ENCODE measurements at regions not wholly inside any gene's neighbourhood (a gene's known extent, or its start where the extent isn't known, plus 50 kb on each side); places are given as distances from the start of the nearest gene placed in this dataset.
A peak's percentile ranks its signal among the peaks of the same experiment; 100 is the strongest.

DNA sequence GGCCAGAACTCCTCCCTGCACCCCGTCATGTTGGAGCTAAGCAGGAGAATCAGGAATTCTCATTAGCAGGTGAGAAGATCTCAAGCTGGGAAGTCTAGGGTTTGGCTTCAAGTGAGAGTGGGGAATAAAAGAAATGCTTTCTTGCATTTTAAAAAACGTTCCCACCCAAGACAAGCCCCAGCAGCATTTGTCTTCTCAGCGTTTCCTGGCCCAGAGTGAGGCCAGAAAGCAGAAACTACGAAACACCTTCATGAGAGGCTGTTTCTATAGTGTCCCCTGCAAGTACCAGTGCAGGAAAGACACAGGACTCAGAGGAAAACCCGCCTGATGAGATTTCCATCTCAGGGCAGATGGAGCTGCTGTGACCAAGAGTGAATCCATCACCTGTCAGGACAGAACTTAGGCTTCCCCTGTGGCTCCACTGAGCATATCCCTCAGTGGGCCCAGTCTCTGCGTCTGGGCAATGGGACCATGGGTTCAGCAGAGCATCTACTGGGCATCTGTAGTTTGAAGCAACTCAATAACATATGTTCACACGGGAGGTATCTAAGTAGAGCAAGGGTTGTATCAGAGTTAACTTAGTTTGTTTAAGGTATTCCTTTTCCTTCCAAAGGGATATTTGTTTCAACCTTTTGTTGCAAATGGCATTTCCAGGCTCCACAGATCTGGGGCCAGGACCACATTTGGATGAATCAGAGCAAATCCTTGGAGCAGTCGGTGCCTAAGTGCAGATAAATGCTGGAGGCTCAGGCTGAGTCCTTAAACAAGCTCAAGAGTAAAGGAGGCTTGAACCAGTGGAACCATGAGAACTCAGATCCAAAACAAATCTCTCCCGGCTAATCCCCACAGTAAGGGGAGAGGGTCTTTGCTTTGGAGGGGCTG is 548.3 kb downstream of the MIAT start:
- DNase-seq (ENCODE audit: low read depth): no peak

- no peak for DNase-seq (ENCODE audit: low read depth)
These were observed 549.2 kb downstream of the MIAT start for GRCh38 chr22:27206374-27207133.

- DNase-seq (ENCODE audit: low read depth): no peak
These were observed 549.9 kb downstream of the MIAT start for GRCh38 chr22:27207266-27207665.

GRCh38 chr22:27207907-27208306 is 550.5 kb downstream of the MIAT start:
- no peak for DNase-seq (ENCODE audit: low read depth)

- DNase-seq (ENCODE audit: low read depth): no peak
These were observed 552.8 kb downstream of the MIAT start for GRCh38 chr22:27210111-27210730.

DNA sequence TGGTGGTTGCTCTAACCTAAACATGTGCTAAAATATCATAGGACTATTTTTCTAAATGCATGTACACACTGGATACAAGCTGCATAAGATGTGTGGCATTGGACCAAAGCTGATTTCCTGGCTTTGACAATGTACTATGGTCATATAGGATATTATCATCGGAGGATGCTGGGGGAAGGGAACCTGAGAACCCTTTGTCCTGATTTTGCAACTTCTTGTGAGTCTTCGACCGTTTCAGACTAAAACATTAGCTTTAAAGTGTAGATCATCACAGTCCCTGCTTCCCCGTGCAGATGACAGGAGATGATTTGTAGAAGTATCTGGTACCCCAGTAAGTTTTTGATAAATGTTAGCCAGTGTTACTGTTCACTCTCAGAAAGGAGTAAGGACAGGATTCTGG is 554.7 kb downstream of the MIAT start:
- DNase-seq (ENCODE audit: low read depth): no peak

- peak; percentile 98 for DNase-seq (ENCODE audit: low read depth)
These were observed 555.3 kb downstream of the MIAT start for GRCh38 chr22:27212617-27213177.

- DNase-seq (ENCODE audit: low read depth): no peak
These were observed 555.9 kb downstream of the MIAT start for GRCh38 chr22:27213294-27213693.

DNA sequence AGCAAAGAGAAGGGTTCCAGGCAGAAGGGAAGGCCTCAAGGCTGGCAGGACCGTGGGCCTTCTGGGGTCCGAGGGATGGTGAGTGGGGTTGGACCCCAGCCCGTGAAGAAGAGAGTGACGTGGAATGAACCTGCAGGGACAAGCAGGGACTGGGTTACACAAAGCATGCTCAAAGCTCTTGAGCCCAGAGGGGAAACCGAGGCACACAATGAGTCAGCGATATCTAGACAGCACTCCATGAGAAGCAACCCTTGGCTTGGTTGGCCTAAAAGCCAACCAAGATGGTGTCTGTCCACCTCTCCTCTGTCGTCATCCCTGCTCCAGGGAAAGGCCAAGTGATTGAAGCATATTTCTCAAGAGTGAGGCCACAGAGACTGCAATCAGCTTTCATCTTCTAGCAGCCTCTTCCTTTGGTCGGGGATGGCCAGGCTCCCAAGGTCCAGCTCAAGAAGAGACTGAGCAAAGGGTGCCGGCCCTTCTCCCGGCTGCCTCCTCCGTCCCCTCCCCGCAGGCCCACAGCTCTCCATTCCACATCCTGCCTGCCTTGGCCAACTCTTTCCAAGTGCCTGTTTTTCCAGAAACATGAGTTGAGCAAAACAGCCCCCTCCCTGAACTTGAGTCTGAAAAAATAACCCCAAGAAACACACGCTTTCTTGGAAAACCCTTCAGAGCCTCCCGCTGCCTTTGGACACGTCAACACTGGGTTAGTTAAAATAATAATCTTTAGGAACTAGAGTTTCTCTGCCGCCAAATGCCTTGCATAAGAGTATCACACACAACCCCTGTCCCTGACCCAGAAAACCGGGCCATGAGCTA is 556.6 kb downstream of the MIAT start:
- DNase-seq (ENCODE audit: low read depth): peak; percentile 60

DNA sequence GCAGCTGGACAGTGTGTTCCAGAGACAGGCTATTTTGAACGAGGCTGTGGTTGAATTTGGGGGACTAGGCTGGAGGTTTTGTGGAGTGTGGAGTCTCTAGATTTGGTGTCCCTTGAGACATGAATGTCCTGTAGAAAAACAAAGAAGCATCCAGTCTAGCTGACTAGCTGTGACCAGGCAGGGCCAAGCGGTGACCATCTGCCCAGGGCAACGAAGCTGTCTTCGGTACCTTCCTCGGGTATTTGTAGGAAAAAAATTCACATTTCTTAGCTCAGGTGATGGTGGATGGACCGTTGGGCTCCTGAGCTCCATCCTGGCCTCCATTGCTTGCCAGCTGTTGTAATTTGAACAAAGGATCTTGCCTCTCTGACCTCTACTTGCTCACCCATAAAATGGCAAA is 557.3 kb downstream of the MIAT start:
- DNase-seq (ENCODE audit: low read depth): no peak

DNA sequence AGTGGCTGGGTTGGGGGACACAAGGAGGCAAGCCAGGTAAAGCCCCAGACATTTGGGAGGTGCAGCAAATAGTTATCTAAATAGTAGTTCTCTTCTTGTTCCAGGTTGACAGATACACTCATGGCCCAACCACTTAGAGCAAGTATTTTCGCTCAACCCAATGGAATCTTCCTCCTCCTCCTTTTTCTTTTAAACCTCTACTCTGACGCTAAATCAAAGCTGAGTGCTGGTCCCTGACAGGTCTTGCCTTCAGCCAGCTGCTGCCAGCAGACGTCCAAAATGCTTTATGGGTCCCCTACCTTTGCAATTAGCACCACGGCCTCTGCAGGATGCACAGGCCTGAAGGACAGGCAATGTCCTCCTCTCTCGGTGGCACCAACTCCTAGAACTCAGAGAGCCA is 558.5 kb downstream of the MIAT start:
- no peak for DNase-seq (ENCODE audit: low read depth)

DNA sequence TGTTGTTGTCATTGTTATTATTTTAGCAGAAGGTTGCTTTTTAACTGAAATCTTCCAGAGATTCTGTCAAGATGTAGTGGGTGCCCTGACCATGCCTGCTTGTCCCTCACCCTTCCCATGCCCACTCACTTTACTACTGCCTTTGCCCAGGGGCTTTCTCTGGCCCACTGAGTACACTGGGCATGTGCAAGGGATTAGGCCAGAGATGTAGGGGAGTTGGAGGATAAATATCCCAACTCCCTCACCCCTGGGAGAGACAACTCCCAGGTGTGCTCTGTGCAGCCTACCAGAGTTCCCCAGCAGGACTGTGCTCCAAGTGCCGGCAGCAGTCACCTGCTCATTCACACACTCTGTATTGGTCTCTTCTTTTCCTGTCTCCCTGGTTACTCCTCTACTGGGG is 559.1 kb downstream of the MIAT start:
- no peak for DNase-seq (ENCODE audit: low read depth)

GRCh38 chr22:27217154-27217553 is 559.8 kb downstream of the MIAT start:
- no peak for DNase-seq (ENCODE audit: low read depth)

DNA sequence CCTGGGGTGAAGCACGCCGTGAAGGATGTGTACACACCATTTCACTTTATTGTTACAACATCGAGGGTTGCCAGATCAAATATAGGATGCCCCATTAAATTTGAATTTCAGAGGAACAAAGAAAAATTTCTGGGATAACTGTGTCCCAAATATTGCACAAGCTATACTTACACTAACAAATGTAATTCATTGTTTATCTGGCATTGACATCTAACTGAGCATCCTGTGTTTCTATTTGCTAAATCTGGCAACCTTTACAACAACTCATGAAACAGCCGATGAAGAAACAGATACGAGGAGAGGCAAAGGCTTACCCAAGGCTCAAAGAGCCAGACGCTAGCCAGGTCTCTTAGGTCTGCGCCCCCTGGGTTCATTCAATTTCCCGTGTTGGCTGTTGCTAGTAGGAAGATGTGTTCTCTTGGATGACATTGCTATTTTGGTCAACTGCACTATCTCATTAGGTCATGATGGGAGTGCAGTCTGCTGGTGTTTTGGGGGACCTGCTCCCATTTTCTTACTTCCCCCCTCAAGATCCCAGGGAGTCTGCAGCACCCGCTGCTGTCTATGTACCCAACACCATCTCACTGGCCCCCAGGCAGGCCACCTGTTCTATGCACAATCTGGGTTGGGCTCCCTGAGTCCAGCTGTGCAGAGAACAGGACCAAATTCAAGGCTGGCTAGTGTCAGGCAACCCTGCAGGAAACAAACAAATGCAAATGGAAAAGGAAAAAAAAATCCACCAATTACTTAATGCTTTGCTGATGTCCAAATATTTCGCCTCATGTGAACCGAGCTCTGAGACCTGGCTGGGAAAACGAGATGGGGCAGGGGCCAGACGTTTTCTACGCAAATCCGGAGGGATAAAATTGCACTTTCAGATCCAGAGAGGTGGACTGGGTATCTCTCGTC is 560.9 kb downstream of the MIAT start:
- no peak for DNase-seq (ENCODE audit: low read depth)

- DNase-seq (ENCODE audit: low read depth): no peak
These were observed 561.6 kb downstream of the MIAT start for GRCh38 chr22:27219036-27219435.

- no peak for DNase-seq (ENCODE audit: low read depth)
These were observed 563.0 kb downstream of the MIAT start for GRCh38 chr22:27220339-27220738.

- DNase-seq (ENCODE audit: low read depth): no peak
These were observed 564.8 kb downstream of the MIAT start for GRCh38 chr22:27222178-27222577.

DNA sequence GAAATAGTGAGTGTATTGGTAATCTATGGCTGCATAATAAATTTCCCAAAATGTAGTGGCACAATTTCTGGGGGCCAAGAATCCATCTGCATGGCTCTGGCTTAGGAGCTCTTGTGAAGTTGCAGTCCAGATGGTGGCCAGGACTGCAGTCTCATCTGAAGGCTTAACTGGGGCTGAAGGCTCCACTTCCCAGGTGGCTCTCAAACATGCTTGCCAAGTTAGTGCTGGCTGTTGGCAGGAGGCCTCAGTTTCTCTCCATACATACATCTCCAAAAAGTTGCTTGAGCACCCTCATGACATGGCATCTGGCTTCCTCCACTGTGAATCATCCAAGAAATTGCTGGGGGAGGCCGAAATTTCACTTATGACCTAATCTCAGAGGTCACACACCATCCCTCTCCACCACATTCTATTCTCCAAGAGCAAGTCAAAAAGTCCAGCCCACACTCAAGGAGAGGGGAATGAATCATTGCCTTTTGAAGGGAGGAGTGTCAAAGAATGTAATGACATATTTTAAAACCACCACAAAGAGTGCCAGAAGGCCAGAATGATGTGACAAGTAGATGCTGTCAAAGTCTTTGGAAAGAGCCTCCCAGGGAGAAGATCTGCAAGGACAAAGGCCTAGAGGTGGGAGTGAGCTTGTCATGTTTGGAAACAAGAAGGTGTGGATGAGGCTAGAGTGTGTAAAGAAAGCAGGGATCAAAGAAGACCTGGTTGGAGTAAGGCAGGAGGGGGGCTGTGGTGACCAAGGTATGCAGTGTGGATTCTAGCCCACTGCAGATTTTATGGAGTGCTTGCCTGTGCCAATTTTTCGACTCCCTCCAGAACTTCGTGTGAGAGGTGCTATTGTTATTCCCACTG is 566.2 kb downstream of the MIAT start:
- DNase-seq (ENCODE audit: low read depth): no peak

- no peak for DNase-seq (ENCODE audit: low read depth)
These were observed 567.3 kb downstream of the MIAT start for GRCh38 chr22:27224485-27225374.

Data from fibroblast of the conjunctiva (primary cell).